Choroid plexus epithelial cell (primary cell): ENCODE measurements at regions not wholly inside any gene's neighbourhood (a gene's known extent, or its start where the extent isn't known, plus 50 kb on each side); places are given as distances from the start of the nearest gene placed in this dataset.
"Not testable (repeated sequence)": the region's sequence is repeated elsewhere in the genome, so short reads cannot be mapped to it uniquely, and the experiment has no call there.

Experiments used
- DNase-seq: peaks from one replicate; pipeline ENCODE4 v3.0.0-alpha.2; 2010; ENCODE audit warnings: low read depth
- H3K4me3 ChIP-seq: 2 replicates; pipeline ENCODE4 v1.5.1; 2011; ENCODE audit warnings: low read depth, mild to moderate bottlenecking, control low read depth, low read length, moderate library complexity
- CTCF ChIP-seq: conservative IDR thresholded peaks from 2 replicates; pipeline ENCODE4 v1.5.1; 2011; ENCODE audit warnings: low read depth, mild to moderate bottlenecking, control low read depth, inconsistent platforms, low read length, moderate library complexity

- no peak overlapping the region for H3K4me3 ChIP-seq
- DNase-seq = peak; percentile 13
- no peak for TF ChIP-seq CTCF
These were observed 235.2 kb upstream of the HDX start for GRCh38 chrX:84737471-84737871.

- no peak for DNase-seq
- no peak overlapping the region for H3K4me3 ChIP-seq
- no peak for TF ChIP-seq CTCF
These were observed 245.3 kb upstream of the HDX start for GRCh38 chrX:84747516-84747915.

- TF ChIP-seq CTCF = no peak
- no peak for DNase-seq
- no peak overlapping the region for H3K4me3 ChIP-seq
These were observed 246.9 kb upstream of the HDX start for GRCh38 chrX:84748965-84749656.

GRCh38 chrX:84760560-84760959 is 243.1 kb upstream of the APOOL start:
- H3K4me3 ChIP-seq = no peak overlapping the region
- TF ChIP-seq CTCF = no peak
- no peak for DNase-seq

- no peak overlapping the region for H3K4me3 ChIP-seq
- no peak for DNase-seq
- no peak for TF ChIP-seq CTCF
These were observed 207.4 kb upstream of the APOOL start for GRCh38 chrX:84796321-84796720.

GRCh38 chrX:84830836-84831235 is 172.8 kb upstream of the APOOL start:
- TF ChIP-seq CTCF = no peak
- no peak for DNase-seq
- no peak overlapping the region for H3K4me3 ChIP-seq

- DNase-seq, H3K4me3 ChIP-seq: not testable (repeated sequence)
These were observed 157.1 kb upstream of the APOOL start for GRCh38 chrX:84846541-84846940.

GRCh38 chrX:84851183-84851582 is 152.5 kb upstream of the APOOL start:
- not testable (repeated sequence) for H3K4me3 ChIP-seq, DNase-seq

GRCh38 chrX:84856791-84857190 is 146.9 kb upstream of the APOOL start:
- not testable (repeated sequence) for H3K4me3 ChIP-seq, DNase-seq

GRCh38 chrX:84858771-84859170 is 144.9 kb upstream of the APOOL start:
- not testable (repeated sequence) for DNase-seq, H3K4me3 ChIP-seq
